Peyer's patch (tissue), 4 donors: ENCODE measurements at regions not wholly inside any gene's neighbourhood (a gene's known extent, or its start where the extent isn't known, plus 50 kb on each side); places are given as distances from the start of the nearest gene placed in this dataset.

Source experiments
- DNase-seq, 3 donors: peaks; one replicate each; pipeline ENCODE4 v3.0.0-alpha.2; 2017 to 2019
- H3K27ac ChIP-seq, 4 donors: fragments of 200-600 bp; sonication (generic); one replicate each; pipeline ENCODE4 v1.5.1; 2016 to 2019
- H3K27me3 ChIP-seq, 2 donors: fragments of 200-600 bp; sonication (generic); one replicate each; pipeline ENCODE4 v1.5.1; 2019
- H3K36me3 ChIP-seq, 3 donors: fragments of 200-600 bp; sonication (generic); one replicate each; pipeline ENCODE4 v1.5.1; 2016 to 2019
- H3K4me1 ChIP-seq, 4 donors: fragments of 200-600 bp; sonication (generic); one replicate each; pipeline ENCODE4 v1.5.1; 2016 to 2019
- H3K4me3 ChIP-seq, 4 donors: fragments of 200-600 bp; sonication (generic); 1 replicate in 3 of 4; 2 replicates in 1 of 4; pipeline ENCODE4 v1.5.1; 2016 to 2019; ENCODE audit warnings: mild to moderate bottlenecking in 1 of 4
- H3K9me3 ChIP-seq, 4 donors: fragments of 200-600 bp; sonication (generic); one replicate each; pipeline ENCODE4 v1.5.1; 2016 to 2019; ENCODE audit warnings: mild to moderate bottlenecking in 1 of 4
- POLR2A ChIP-seq, 2 donors: fragments of 450-650 bp; IDR thresholded peaks; one replicate each; pipeline ENCODE4 v1.5.1; 2017; ENCODE audit warnings: antibody characterized with exemption in 2 of 2, mild to moderate bottlenecking in 2 of 2, moderate library complexity in 2 of 2
- TF ChIP-seq, protein P1 (sequence below), 6 experiments: fragments of 450-650 bp in 4 of 6; fragments of 200-600 bp in 2 of 6; sonication (generic) in 1 of 6; IDR thresholded peaks; one replicate each; pipeline ENCODE4 v1.5.1; 2017 to 2019; ENCODE audit warnings: antibody characterized with exemption in 6 of 6, mild to moderate bottlenecking in 3 of 6, moderate library complexity in 1 of 6

DNA sequence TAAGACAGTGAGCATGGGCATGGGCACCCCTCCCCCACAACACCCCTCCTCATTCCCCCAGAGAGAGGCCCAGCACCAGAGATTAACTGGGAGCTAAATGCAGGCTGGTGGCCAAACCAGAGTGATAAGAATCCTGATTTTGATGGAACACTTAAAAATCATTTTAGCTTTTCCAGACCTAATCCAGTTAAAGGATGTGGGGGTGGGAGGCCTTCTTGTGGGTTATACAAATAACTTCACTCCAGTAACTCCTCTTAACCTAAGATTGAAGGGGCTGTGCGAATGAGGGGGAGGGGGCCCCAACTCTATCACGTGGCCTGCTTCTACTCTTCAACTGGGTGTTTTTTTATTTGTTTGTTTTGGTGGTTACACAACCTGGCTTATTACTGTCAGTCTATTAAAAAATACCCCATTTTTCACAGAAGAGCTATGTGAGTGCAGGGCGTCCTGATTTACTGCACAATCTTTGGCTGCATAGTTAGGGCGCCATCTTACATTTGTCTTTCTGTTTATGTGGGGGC lies 398.1 kb upstream of the LYPLAL1 start:
- Histone ChIP-seq H3K27ac (no peak overlapping the region), H3K9me3 (no peaks in the 10 kb centered on the region), H3K4me1 (no peaks in the 10 kb centered on the region), H3K27me3 (no peaks in the 10 kb centered on the region), H3K36me3 (no peaks in the 10 kb centered on the region), H3K4me3 (no peak overlapping the region)
- no peak for TF ChIP-seq POLR2A (IDR thresholded peaks at IDR 0.05)
- TF ChIP-seq, protein P1, sequence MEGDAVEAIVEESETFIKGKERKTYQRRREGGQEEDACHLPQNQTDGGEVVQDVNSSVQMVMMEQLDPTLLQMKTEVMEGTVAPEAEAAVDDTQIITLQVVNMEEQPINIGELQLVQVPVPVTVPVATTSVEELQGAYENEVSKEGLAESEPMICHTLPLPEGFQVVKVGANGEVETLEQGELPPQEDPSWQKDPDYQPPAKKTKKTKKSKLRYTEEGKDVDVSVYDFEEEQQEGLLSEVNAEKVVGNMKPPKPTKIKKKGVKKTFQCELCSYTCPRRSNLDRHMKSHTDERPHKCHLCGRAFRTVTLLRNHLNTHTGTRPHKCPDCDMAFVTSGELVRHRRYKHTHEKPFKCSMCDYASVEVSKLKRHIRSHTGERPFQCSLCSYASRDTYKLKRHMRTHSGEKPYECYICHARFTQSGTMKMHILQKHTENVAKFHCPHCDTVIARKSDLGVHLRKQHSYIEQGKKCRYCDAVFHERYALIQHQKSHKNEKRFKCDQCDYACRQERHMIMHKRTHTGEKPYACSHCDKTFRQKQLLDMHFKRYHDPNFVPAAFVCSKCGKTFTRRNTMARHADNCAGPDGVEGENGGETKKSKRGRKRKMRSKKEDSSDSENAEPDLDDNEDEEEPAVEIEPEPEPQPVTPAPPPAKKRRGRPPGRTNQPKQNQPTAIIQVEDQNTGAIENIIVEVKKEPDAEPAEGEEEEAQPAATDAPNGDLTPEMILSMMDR (IDR thresholded peaks at IDR 0.05): no peak
- DNase-seq: no peak

DNA sequence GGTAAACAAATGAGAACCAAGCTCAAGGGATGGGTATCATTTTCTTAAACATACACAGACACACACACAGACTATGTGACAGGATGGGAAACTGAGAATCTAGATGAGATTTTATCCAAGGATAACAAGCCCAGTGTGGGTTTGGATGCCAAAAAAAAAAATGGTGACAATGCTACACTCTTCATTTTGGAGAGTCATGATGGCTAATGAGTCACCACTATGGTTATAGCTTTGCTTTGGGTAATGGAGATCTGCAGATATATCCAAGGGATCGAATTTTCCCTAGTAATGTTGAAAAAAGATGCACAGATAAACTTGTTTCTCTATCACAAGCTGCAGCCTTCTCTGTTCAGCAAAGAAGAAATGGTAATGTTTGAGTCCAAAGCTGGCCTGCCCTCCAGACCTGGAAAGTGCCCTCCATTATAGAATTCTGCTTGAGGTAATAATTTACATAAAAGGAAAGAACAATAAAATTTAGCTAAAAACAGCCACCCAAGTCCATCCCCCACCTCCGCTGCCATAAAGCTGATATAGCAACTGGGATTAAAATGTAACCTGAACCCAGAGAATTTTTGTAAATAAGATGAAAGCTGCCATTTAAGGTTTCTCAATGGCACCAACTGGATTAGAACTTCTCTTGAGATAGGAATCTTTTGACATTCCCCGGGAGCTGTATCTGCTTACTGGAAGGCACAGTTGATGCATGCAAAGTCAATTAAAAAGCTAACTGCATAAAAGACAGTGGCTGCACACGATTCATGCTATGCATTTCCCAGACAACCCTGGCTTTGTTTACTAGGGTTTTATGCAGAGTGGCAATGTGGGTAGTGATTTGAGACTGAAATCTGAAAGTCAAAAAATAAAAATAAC lies 395.2 kb upstream of the LYPLAL1 start:
- Histone ChIP-seq H3K4me1 (no peaks in the 10 kb centered on the region), H3K4me3 (no peak overlapping the region), H3K27ac (no peak overlapping the region), H3K27me3 (no peaks in the 10 kb centered on the region), H3K36me3 (no peaks in the 10 kb centered on the region), H3K9me3 (no peaks in the 10 kb centered on the region)
- no peak for DNase-seq
- TF ChIP-seq, protein P1 (IDR thresholded peaks at IDR 0.05): no peak
- TF ChIP-seq POLR2A (IDR thresholded peaks at IDR 0.05): no peak

DNA sequence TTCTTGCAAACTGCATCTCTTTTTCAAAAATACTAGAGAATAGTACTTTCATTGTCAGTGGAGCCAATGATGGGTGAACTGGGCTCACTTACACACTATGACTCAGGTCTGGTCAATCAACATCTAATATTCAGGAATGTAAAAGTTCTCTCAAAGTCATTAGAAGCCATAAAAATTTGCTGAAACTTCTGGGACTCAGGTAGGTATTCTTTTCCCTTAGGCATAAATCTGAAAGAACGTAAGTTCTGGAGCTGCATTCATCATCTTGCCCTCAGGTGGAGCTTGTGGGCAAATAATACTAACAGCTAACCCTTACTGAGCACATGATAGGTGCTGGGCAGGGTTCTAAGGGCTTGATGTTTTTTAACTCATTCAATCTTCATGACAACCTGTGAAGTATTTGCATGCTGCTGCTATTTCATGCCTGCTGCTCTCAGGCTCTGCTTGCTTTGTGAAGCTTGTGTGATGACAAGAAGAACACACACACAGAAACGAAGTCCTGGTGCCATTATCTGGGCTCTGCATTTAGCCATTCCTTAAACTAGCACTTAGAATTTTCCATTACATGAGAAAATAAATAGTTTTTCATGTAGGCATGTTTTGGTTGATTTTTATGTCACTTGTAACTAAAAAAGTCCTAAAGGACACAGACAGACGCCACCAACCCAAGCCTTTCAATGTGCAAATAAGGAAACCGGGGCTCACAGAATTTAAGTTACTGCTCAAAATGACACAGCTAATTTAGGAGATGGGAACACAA lies 394.2 kb upstream of the LYPLAL1 start:
- Histone ChIP-seq H3K4me1 (no peaks in the 10 kb centered on the region), H3K27me3 (no peaks in the 10 kb centered on the region), H3K4me3 (no peak overlapping the region), H3K9me3 (no peaks in the 10 kb centered on the region), H3K27ac (no peak overlapping the region), H3K36me3 (no peaks in the 10 kb centered on the region)
- no peak for TF ChIP-seq POLR2A (IDR thresholded peaks at IDR 0.05)
- TF ChIP-seq, protein P1 (IDR thresholded peaks at IDR 0.05): no peak
- no peak for DNase-seq

DNA sequence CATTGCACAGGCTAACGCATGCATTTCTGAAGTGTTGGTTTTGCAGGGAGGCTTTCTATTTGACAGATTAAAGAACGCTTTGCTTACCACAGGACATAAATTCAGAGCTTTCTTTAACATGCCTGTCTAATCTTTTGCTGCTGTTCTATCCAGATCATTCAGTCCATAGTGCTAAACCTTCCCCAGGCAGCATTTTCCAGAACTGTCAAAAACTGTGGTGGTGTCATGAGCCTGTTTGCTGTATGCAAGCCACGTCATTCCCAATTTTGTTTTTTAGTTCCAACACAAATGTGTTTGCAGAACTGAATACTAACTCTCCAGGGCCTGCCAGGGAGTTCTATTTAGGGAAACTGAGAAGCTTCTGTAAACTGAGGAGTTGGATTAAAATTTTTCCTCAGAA lies 390.5 kb upstream of the LYPLAL1 start:
- TF ChIP-seq POLR2A (IDR thresholded peaks at IDR 0.05): no peak
- TF ChIP-seq, protein P1 (IDR thresholded peaks at IDR 0.05): no peak
- Histone ChIP-seq H3K27ac (no peak overlapping the region), H3K27me3 (no peaks in the 10 kb centered on the region), H3K9me3 (no peaks in the 10 kb centered on the region), H3K4me3 (no peak overlapping the region), H3K4me1 (no peaks in the 10 kb centered on the region), H3K36me3 (no peaks in the 10 kb centered on the region)
- DNase-seq: no peak

GRCh38 chr1:218783916-218784315 lies 389.8 kb upstream of the LYPLAL1 start:
- TF ChIP-seq, protein P1 (IDR thresholded peaks at IDR 0.05): no peak
- TF ChIP-seq POLR2A (IDR thresholded peaks at IDR 0.05): no peak
- Histone ChIP-seq H3K4me3 (no peak overlapping the region), H3K4me1 (no peaks in the 10 kb centered on the region), H3K9me3 (no peaks in the 10 kb centered on the region), H3K27me3 (no peaks in the 10 kb centered on the region), H3K27ac (no peak overlapping the region), H3K36me3 (no peaks in the 10 kb centered on the region)
- no peak for DNase-seq
